ENCODE measurements at regions not wholly inside any gene's neighbourhood (a gene's known extent, or its start where the extent isn't known, plus 50 kb on each side); places are given as distances from the start of the nearest gene placed in this dataset.

- in situ Hi-C loops (cut with MboI; ENCODE audit: low sequenced_read_pairs), result no loop called here
These were observed 281.7 kb upstream of the ZFHX3 start for GRCh38 chr16:73329358-73330286.

GRCh38 chr16:73326770-73327470 is 279.0 kb upstream of the ZFHX3 start:
- in situ Hi-C loops (cut with MboI; ENCODE audit: low sequenced_read_pairs), result no loop called here

GRCh38 chr16:73326221-73326620 is 278.3 kb upstream of the ZFHX3 start:
- in situ Hi-C loops (cut with MboI; ENCODE audit: low sequenced_read_pairs), result no loop called here

GRCh38 chr16:73323880-73324279 is 276.0 kb upstream of the ZFHX3 start:
- in situ Hi-C loops (cut with MboI; ENCODE audit: low sequenced_read_pairs), result no loop called here

GRCh38 chr16:73322856-73323255 is 274.9 kb upstream of the ZFHX3 start:
- in situ Hi-C loops (cut with MboI; ENCODE audit: low sequenced_read_pairs), result no loop called here

GRCh38 chr16:73321853-73322252 is 273.9 kb upstream of the ZFHX3 start:
- in situ Hi-C loops (cut with MboI; ENCODE audit: low sequenced_read_pairs), result no loop called here

GRCh38 chr16:73319737-73320136 is 271.8 kb upstream of the ZFHX3 start:
- in situ Hi-C loops (cut with MboI; ENCODE audit: low sequenced_read_pairs), result no loop called here

GRCh38 chr16:73319261-73319660 is 271.3 kb upstream of the ZFHX3 start:
- in situ Hi-C loops (cut with MboI; ENCODE audit: low sequenced_read_pairs), result no loop called here

- in situ Hi-C loops (cut with MboI; ENCODE audit: low sequenced_read_pairs), result no loop called here
These were observed 269.5 kb upstream of the ZFHX3 start for GRCh38 chr16:73317321-73317857.

- in situ Hi-C loops (cut with MboI; ENCODE audit: low sequenced_read_pairs), result no loop called here
These were observed 267.7 kb upstream of the ZFHX3 start for GRCh38 chr16:73315645-73316044.

- in situ Hi-C loops (cut with MboI; ENCODE audit: low sequenced_read_pairs), result no loop called here
These were observed 266.0 kb upstream of the ZFHX3 start for GRCh38 chr16:73313950-73314349.

- in situ Hi-C loops (cut with MboI; ENCODE audit: low sequenced_read_pairs), result no loop called here
These were observed 264.2 kb upstream of the ZFHX3 start for GRCh38 chr16:73311857-73312723.

GRCh38 chr16:73308771-73309170 is 260.8 kb upstream of the ZFHX3 start:
- in situ Hi-C loops (cut with MboI; ENCODE audit: low sequenced_read_pairs), result no loop called here

- in situ Hi-C loops (cut with MboI; ENCODE audit: low sequenced_read_pairs), result no loop called here
These were observed 259.0 kb upstream of the ZFHX3 start for GRCh38 chr16:73306901-73307413.

GRCh38 chr16:73304008-73304774 is 256.3 kb upstream of the ZFHX3 start:
- in situ Hi-C loops (cut with MboI; ENCODE audit: low sequenced_read_pairs), result no loop called here

- in situ Hi-C loops (cut with MboI; ENCODE audit: low sequenced_read_pairs), result no loop called here
These were observed 255.0 kb upstream of the ZFHX3 start for GRCh38 chr16:73302942-73303341.

- in situ Hi-C loops (cut with MboI; ENCODE audit: low sequenced_read_pairs), result no loop called here
These were observed 254.1 kb upstream of the ZFHX3 start for GRCh38 chr16:73301984-73302383.

- in situ Hi-C loops (cut with MboI; ENCODE audit: low sequenced_read_pairs), result no loop called here
These were observed 251.4 kb upstream of the ZFHX3 start for GRCh38 chr16:73299346-73299745.

GRCh38 chr16:73298562-73298961 is 250.6 kb upstream of the ZFHX3 start:
- in situ Hi-C loops (cut with MboI; ENCODE audit: low sequenced_read_pairs), result no loop called here

GRCh38 chr16:73290258-73290657 is 242.3 kb upstream of the ZFHX3 start:
- in situ Hi-C loops (cut with MboI; ENCODE audit: low sequenced_read_pairs), result no loop called here

Data from HL-60/S4 treated with retinoic acid at 250 ng/mL for 4 days and 3 days (cell line).